Psoas muscle (tissue), 7 donors: ENCODE measurements at regions not wholly inside any gene's neighbourhood (a gene's known extent, or its start where the extent isn't known, plus 50 kb on each side); places are given as distances from the start of the nearest gene placed in this dataset.

Experiments
- ATAC-seq, 4 donors: fragments of 200-7000 bp; cut with Tn5 transposase; one replicate each; pipeline ENCODE4 v1.9.1; 2020; ENCODE audit warnings: moderate library complexity in 3 of 4, mild to moderate bottlenecking in 2 of 4
- DNase-seq, 2 donors: peaks; one replicate each; pipeline ENCODE4 v3.0.0-alpha.2; 2020
- H3K27ac ChIP-seq: fragments of 200-600 bp; one replicate; pipeline ENCODE4 v1.8.0; 2022
- H3K27me3 ChIP-seq, 3 donors: fragments of 200-600 bp in 1 of 3; one replicate each; pipeline versions ENCODE4 v1.6.1 to v1.8.0; 2013 to 2022; ENCODE audit warnings: low read length in 2 of 3, mild to moderate bottlenecking in 2 of 3, moderate library complexity in 1 of 3; ENCODE audit not compliant: insufficient read depth in 3 of 3
- H3K36me3 ChIP-seq, 2 donors: fragments of 200-600 bp in 1 of 2; one replicate each; pipeline versions ENCODE4 v1.6.1 to v1.8.0; 2013 to 2022; ENCODE audit warnings: low read depth in 1 of 2, mild to moderate bottlenecking in 1 of 2, moderate library complexity in 1 of 2; ENCODE audit not compliant: insufficient read depth in 1 of 2
- H3K4me1 ChIP-seq: fragments of 200-600 bp; one replicate; pipeline ENCODE4 v1.8.0; 2022
- H3K4me3 ChIP-seq: fragments of 200-600 bp; one replicate; pipeline ENCODE4 v1.8.0; 2022; ENCODE audit warnings: mild to moderate bottlenecking
- H3K9me3 ChIP-seq: fragments of 200-600 bp; one replicate; pipeline ENCODE4 v1.8.0; 2022
- WGBS, 3 donors: extraction: QIAGEN DNeasy Blood & Tissue Kit; methylation state at CpG; one replicate each; pipeline versions ENCODE4 v1.1.6 to v1.1.7; 2013; 5-methylcytosine and 5-hydroxymethylcytosine counted together
- intact Hi-C, 2 donors: fragments of 100-400 bp; cut with DNase I; formaldehyde crosslinking; loops; one replicate each; pipeline versions ENCODE4 v1.11.0 to v1.14.2; 2022
- TF ChIP-seq, protein P1 (sequence below): fragments of 200-600 bp; IDR thresholded peaks from one replicate; pipeline ENCODE4 v1.8.0; 2022; ENCODE audit warnings: antibody characterized with exemption
- donor health status: healthy with polysubstance abuse.
- donor health status: DM: no; HTN: no; CAD: no; lungs with moderate emphysema.
- donor health status: Bipolar disorder and iron deficiency.
- donor health status: healthy.
- donor health status: DM: yes; HTN: yes; CAD: no.
- donor health status: DM: no; HTN: no; CAD: no.
- donor health status: DM: yes; HTN: yes; CAD: no.

GRCh38 chr2:19256121-19256601 lies 102.3 kb downstream of the OSR1 start:
- H3K9me3 ChIP-seq = no peaks in the 10 kb centered on the region
- H3K27ac ChIP-seq = no peak overlapping the region
- WGBS, 3 donors = 52 to 67% (median 63%) methylated on average over 3 of the region's 3 CpGs
- no peak overlapping the region for H3K4me3 ChIP-seq
- H3K27me3 ChIP-seq = no peaks in the 10 kb centered on the region
- ATAC-seq (peak in 2 of 4 donors; percentile 16 to 30), DNase-seq (no peak)
- no peaks in the 10 kb centered on the region for H3K36me3 ChIP-seq
- TF ChIP-seq, protein P1, sequence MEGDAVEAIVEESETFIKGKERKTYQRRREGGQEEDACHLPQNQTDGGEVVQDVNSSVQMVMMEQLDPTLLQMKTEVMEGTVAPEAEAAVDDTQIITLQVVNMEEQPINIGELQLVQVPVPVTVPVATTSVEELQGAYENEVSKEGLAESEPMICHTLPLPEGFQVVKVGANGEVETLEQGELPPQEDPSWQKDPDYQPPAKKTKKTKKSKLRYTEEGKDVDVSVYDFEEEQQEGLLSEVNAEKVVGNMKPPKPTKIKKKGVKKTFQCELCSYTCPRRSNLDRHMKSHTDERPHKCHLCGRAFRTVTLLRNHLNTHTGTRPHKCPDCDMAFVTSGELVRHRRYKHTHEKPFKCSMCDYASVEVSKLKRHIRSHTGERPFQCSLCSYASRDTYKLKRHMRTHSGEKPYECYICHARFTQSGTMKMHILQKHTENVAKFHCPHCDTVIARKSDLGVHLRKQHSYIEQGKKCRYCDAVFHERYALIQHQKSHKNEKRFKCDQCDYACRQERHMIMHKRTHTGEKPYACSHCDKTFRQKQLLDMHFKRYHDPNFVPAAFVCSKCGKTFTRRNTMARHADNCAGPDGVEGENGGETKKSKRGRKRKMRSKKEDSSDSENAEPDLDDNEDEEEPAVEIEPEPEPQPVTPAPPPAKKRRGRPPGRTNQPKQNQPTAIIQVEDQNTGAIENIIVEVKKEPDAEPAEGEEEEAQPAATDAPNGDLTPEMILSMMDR = no peak
- intact Hi-C loops = no loop called here
- H3K4me1 ChIP-seq = peaks cover 13% of the 10 kb centered on the region

DNA sequence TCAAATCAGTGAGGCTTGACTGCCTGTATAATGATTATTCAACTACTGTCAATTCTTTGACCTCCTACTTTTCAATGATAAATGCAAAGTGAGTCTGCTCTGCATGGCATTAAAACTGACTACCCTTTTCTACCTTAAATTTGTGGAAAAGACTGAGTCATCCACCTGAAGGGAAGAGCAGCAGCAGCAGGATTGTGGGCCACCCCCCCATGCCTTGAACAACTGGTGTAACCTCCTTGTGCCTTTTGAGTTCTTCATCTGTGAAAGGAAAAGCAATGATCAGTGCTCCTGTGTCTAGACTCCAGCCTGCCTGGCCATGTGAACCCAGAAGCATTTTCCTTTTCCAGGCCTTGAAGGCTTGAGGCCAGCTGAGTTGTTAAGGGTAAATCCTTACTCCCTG lies 102.9 kb downstream of the OSR1 start:
- no peak overlapping the region for H3K27ac ChIP-seq
- H3K36me3 ChIP-seq = no peaks in the 10 kb centered on the region
- no peaks in the 10 kb centered on the region for H3K9me3 ChIP-seq
- no peaks in the 10 kb centered on the region for H3K27me3 ChIP-seq
- DNase-seq (no peak), ATAC-seq (no peak)
- TF ChIP-seq, protein P1 = no peak
- intact Hi-C loops = no loop called here
- peaks cover 13% of the 10 kb centered on the region for H3K4me1 ChIP-seq
- no peak overlapping the region for H3K4me3 ChIP-seq

DNA sequence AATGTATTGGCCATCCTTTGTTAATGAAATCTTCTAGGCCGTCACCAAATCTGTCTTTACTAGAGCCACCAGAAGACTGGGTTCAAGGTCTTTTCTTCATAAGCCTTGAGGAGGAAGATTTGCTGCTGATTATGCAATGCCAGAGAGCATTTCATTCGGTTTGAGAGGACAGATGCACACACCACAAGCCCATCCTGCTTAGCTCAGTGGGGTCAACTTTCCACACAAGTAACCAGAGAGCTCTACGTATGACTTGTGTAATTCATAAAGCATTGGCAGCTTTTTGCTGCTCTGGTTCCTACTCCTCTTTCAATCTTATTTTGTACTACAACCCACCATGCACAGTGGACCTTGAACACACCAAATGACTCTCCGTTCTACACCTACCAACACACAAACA lies 106.9 kb downstream of the OSR1 start:
- no peak for DNase-seq
- 50 to 67% (median 50%) methylated on average over 4 of the region's 4 CpGs for WGBS, 3 donors
- peak; percentile 33 to 89 (median 54) for ATAC-seq
- Histone ChIP-seq H3K36me3 (no peaks in the 10 kb centered on the region), H3K27ac (peak overlapping the region; percentile 54), H3K4me3 (no peak overlapping the region), H3K4me1 (peaks cover 9% of the 10 kb centered on the region), H3K9me3 (no peaks in the 10 kb centered on the region), H3K27me3 (no peaks in the 10 kb centered on the region)
- TF ChIP-seq, protein P1 = no peak
- intact Hi-C loops = no loop called here

DNA sequence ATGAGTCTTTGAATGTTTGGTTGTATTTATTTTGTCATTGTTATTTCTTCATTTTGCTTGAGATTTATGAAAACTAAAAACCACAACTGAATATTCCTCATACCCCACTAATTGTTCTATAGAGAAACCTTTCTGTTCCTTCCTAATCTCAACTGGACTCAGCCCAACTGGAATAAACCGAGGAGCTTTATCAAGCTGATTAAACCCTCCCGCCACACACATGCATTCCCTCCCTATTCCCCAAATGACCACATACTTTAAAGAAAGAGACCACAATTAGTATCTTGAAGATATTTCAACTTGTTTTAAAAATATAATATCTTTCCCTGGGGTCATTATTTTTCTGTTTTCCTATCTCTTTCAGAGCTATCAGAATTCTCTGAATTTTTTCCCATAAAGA lies 107.5 kb downstream of the OSR1 start:
- ATAC-seq = no peak
- DNase-seq = no peak
- Histone ChIP-seq H3K36me3 (no peaks in the 10 kb centered on the region), H3K4me3 (no peak overlapping the region), H3K4me1 (peaks cover 3% of the 10 kb centered on the region), H3K27ac (no peak overlapping the region), H3K27me3 (no peaks in the 10 kb centered on the region), H3K9me3 (no peaks in the 10 kb centered on the region)
- intact Hi-C loops = no loop called here
- WGBS, 3 donors = 64 to 73% (median 67%) methylated on average over 2 of the region's 2 CpGs
- TF ChIP-seq, protein P1 = no peak

GRCh38 chr2:19247186-19247585 lies 111.2 kb downstream of the OSR1 start:
- Histone ChIP-seq H3K4me1 (peaks cover 3% of the 10 kb centered on the region), H3K27me3 (no peaks in the 10 kb centered on the region), H3K27ac (no peak overlapping the region), H3K4me3 (no peak overlapping the region), H3K9me3 (no peaks in the 10 kb centered on the region), H3K36me3 (no peaks in the 10 kb centered on the region)
- DNase-seq (no peak), ATAC-seq (no peak)
- intact Hi-C loops = no loop called here
- WGBS, 3 donors = 63 to 80% (median 75%) methylated on average over 4 of the region's 4 CpGs
- TF ChIP-seq, protein P1 = no peak
